ENCODE measurements at regions not wholly inside any gene's neighbourhood (a gene's known extent, or its start where the extent isn't known, plus 50 kb on each side); places are given as distances from the start of the nearest gene placed in this dataset.
"Not testable (repeated sequence)": the region's sequence is repeated elsewhere in the genome, so short reads cannot be mapped to it uniquely, and the experiment has no call there.

- no peak for DNase-seq
These were observed 137.0 kb upstream of the XPO1 start for GRCh38 chr2:61675204-61675603.

DNA sequence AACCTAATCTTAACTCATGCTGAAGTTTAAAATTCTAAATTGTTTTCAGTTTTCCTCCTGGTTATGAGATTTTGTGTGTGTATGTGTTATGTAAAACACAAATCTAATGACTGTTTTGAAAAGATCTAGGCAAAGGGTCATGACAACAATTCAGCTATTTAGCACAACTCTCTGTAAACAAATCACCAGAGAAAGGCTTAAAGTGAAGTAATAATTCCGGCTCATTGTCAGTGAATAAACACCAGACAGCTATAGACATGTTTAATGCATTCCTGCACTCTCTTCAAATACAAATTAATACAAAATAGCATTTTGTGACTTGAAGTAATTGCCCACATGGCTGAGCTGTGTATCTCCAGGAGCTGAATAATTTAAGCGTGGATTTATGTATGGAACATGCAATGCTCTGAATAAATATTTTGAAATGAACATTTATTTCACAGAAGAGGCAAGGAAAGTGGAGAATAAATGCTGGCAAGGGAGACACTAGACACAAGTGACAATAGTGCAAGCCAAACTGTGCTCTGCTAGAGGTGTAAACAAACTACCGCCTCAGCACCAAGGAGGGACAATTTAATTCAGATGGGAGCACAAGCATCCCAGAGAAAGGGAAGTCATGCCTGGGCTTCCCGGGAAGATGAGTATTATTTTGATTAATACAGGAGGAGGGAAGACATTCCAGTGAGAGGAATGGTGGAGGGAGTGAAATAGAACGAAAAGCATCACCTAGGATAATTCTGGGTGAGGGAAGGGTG is 133.6 kb upstream of the XPO1 start:
- no peak for DNase-seq

GRCh38 chr2:61670591-61671501 is 132.7 kb upstream of the XPO1 start:
- DNase-seq = peak in 2 of 5 experiments; percentile 3 to 79

DNA sequence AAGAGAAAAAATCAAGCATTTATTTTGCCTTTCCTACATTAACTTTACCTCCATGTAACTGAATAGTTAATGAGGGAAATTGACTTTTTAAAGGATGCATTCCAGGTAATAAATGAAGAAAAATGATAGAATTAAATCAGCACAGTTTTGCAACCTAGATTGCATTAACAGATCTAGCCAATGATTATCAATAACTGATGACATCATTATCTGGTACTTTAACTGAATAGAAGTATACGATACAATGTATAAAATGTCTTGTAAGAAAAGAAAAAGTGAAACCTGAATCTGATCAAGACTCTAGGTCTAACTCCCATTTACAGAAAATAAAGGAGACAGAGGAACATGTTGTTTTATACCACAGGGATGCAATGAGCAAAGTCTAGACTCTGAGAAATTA is 126.0 kb upstream of the XPO1 start:
- DNase-seq = no peak

DNA sequence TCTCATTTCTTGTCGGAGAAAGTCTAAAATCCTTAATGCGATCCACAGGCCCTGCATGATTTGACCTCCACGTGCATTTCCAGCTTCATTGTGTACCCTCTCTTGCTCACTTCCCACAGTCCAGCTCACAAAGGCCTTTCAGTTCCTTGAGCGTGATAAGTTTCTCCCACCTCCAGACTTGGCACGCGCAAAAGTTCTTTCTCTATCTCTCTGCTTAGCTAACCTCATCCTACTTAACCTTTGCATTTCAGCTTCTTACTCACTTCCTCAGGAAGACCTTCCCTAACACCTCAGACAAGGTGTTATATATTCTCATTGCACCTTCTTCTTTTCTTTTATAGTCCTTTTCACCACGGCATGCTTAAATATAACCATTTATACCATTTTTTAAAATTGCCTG is 124.8 kb upstream of the XPO1 start:
- peak in 1 of 5 experiments; percentile 57 for DNase-seq

GRCh38 chr2:61660511-61661388 is 122.6 kb upstream of the XPO1 start:
- DNase-seq = no peak

GRCh38 chr2:61658841-61659780 is 121.0 kb upstream of the XPO1 start:
- no peak for DNase-seq

DNA sequence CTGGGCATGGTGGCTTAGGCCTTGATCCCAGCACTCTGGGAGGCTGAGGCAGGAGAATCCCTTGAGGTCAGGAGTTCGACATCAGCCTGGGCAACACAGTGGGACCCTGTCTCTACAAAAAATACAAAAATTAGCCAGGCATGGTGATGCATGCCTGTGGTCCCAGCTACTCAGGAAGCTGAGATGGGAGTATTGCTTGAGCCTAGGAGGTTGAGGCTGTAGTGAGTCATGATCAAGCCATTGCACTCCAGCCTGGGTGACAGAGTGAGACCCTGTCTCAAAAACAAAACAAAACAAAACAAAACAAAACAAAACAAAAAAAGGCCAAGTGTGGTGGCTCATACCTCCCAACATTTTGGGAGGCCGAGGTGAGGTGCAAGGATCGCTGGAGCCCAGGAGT is 111.8 kb upstream of the XPO1 start:
- not testable (repeated sequence) for DNase-seq

DNA sequence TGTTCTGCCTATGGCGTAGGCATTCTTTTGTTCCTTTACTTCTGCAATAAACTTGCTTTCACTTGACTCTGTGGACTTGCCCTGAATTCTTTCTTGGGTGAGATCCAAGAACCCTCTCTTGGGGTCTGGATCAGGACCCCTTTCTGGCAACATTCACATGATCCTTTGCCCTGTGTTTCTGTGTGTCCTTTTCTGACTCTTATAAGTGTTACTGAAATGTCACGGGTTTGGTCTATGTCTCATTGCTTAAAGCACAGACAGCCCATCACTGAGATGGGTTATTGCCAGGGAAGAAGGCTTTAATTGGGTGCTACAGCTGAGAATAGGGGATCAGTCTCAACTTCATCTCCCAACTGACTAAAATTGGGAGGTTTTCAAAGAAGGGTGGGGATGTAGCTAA is 110.9 kb upstream of the XPO1 start:
- DNase-seq = no peak

DNA sequence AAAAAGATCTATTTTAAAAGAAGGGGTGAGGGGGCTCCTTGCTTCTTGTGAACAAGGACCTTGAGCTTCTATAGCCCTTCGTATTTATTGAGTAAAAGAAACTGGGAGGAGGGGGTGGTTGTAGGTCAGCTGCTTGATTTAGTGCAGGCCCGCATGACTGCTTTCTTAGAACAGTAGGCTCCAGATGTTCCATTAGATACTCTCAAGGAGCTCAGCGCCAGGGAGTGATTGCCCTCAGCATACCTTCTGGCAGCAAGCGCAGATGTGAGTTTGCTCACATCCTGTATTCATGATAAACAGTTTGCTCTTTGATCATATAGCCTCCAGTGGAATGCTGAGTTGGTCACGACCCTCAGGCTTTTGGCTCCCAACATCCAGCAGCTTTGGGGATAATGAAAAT is 108.9 kb upstream of the XPO1 start:
- no peak for DNase-seq

GRCh38 chr2:61645911-61646310 is 107.8 kb upstream of the XPO1 start:
- no peak for DNase-seq

DNA sequence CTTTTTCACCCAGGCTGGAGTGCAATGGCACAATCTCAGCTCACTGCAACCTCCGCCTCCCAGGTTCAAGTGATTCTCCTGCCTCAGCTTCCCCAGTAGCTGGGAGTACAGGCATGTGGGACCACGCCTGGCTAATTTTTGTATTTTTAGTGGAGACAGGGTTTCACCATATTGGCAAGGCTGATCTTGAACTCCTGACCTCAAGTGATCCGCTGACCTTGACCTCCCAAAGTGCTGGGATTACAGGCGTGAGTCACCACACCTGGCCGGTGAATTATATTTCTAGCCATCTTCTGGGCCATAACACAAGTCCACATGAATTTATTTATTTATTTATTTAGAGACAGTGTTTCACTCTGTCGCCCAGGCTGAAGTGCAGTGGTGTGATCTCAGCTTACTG is 105.0 kb upstream of the XPO1 start:
- not testable (repeated sequence) for DNase-seq

GRCh38 chr2:61640406-61640805 is 102.2 kb upstream of the XPO1 start:
- DNase-seq = no peak

GRCh38 chr2:61639721-61640120 is 101.6 kb upstream of the XPO1 start:
- no peak for DNase-seq

DNA sequence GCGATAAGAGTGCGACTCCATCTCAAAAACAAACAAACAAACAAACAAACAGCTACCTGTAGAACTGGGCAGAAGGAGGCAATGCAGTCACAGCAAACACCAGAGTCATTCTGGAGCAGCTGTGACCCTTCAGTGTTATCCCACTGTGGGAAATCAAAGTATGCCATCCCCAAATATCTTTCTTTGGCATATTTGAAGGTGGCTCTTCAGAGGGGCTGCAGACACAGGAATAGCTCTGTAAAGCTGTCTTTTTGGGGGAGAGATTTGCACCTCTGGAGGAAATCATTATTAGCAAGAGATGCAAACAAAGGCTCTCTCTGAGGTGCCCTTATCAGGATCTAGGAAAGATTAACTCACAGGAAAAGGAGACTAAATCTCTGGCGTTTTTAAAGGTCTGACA is 98.5 kb upstream of the XPO1 start:
- no peak for DNase-seq

- no peak for DNase-seq
These were observed 96.4 kb upstream of the XPO1 start for GRCh38 chr2:61634512-61634911.

DNA sequence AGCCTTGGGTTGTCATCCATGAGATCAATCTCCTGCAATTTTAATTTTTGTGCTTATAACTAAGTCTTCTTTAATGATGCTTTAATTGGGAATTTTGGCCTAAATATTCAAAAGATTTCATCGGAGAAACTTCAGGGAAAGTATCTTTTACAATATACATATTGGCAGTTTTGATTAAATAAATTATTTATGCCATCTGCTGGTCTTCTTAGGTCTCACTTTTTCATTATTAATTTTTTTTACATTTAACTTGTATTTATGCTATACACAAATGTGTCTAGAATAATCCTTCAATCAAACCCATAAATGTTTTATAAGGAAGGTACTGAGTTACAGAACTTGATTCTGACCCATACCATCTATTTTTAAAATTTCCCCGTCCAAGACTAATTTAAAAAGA is 95.1 kb upstream of the XPO1 start:
- DNase-seq = no peak

GRCh38 chr2:61632276-61633169 is 94.4 kb upstream of the XPO1 start:
- DNase-seq = no peak

- no peak for DNase-seq
These were observed 93.2 kb upstream of the XPO1 start for GRCh38 chr2:61631321-61631720.

DNA sequence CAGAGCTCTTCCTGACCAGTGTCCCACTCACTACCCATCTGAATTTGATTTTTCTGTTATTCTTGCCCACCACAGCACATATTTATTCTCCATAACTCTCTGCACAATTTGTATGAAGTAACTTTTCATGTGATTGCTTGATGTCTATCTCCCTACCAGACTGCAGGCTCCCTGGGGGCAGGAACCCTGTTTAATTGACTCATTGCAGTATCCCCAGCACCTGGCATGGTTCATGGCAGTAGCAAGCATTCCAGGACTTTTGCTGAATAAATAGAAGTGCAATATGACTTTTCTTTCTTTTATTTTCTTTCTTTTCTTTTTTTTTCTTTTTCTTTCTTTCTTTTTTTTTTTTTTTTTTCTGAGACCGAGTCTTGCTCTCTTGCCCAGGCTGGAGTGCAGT is 88.7 kb upstream of the XPO1 start:
- no peak for DNase-seq

DNA sequence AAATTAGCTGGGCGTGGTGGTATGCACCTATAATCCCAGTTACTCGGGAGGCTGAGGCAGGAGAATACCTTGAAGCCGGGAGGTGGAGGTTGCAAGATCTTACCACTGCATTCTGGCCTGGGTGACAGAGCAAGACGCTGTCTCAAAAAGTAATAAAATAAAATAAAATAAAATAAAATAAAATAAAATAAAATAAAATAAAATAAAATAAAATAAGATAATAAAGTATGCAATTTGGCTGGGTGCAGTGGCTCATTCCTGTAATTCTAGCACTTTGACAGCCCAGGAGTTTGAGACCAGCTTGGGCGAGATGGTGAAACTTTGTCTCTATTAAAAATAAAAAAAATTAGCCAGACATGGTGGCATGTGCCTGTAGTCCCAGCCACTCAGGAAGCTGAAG is 85.6 kb upstream of the XPO1 start:
- no peak for DNase-seq

All from T-helper 2 cell (primary cell).